ENCODE measurements at regions not wholly inside any gene's neighbourhood (a gene's known extent, or its start where the extent isn't known, plus 50 kb on each side); places are given as distances from the start of the nearest gene placed in this dataset.
"Not testable (repeated sequence)": the region's sequence is repeated elsewhere in the genome, so short reads cannot be mapped to it uniquely, and the experiment has no call there.

GRCh38 chr4:3967204-3967603, 201.0 kb downstream of the ADRA2C start:
- H3K27ac ChIP-seq (ENCODE audit: control insufficient read depth, insufficient read depth, low read length); FAIRE-seq; H3K36me3 ChIP-seq (ENCODE audit: control insufficient read depth in 2 of 2, extremely low read depth in 1 of 2, insufficient read depth in 2 of 2, low read length in 2 of 2); H3K9me1 ChIP-seq (ENCODE audit: control insufficient read depth, extremely low read depth, insufficient read depth, low read length); H3K79me2 ChIP-seq (ENCODE audit: control insufficient read depth, insufficient read depth, low read length); H3K9me3 ChIP-seq (ENCODE audit: control insufficient read depth, low read depth, low read length); DNase-seq (ENCODE audit: low read depth, low spot score); H3K4me3 ChIP-seq (ENCODE audit: control insufficient read depth in 2 of 3, extremely low read depth in 1 of 3, insufficient read depth in 2 of 3, low read depth in 1 of 3, low read length in 3 of 3); H4K20me1 ChIP-seq (ENCODE audit: control insufficient read depth, extremely low read depth, insufficient read depth, low read length); H3K27me3 ChIP-seq (ENCODE audit: control insufficient read depth, extremely low read depth, insufficient read depth, low read length); H3K4me2 ChIP-seq (ENCODE audit: control insufficient read depth, extremely low read depth, insufficient read depth, low read depth, low read length); H3K9ac ChIP-seq (ENCODE audit: control insufficient read depth, extremely low read depth, insufficient read depth, low read length); H3K4me1 ChIP-seq (ENCODE audit: control insufficient read depth, extremely low read depth, insufficient read depth, low read length); H2AFZ ChIP-seq (ENCODE audit: control insufficient read depth, low read length); dilution Hi-C loops (cut with MboI; ENCODE audit: extremely low pct_ligation_motif_present, low sequenced_read_pairs): not testable (repeated sequence)

DNA sequence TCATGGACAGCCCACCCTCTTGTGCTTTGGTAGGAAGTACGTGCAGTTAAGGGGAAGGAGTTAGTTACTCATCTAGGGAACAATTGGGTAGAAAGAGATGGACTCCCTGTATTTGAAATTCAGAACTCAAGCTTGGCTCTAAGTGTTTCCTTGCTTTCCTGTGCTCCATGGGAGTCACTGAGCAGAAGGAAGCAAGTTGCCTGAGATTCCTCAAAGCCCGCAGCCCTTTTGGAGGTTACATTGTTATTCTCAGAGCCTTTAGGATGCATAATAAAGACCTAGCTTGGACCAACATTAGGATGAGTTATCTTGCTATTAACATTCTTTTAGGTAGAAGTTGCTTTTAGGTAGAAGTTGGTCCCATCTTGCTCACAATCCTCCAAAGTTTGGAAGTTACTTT, 206.4 kb downstream of the ADRA2C start:
- dilution Hi-C loops (cut with MboI; ENCODE audit: extremely low pct_ligation_motif_present, low sequenced_read_pairs); H3K9me1 ChIP-seq (ENCODE audit: control insufficient read depth, extremely low read depth, insufficient read depth, low read length); H3K79me2 ChIP-seq (ENCODE audit: control insufficient read depth, insufficient read depth, low read length); H3K27ac ChIP-seq (ENCODE audit: control insufficient read depth, insufficient read depth, low read length); H2AFZ ChIP-seq (ENCODE audit: control insufficient read depth, low read length); H3K4me2 ChIP-seq (ENCODE audit: control insufficient read depth, extremely low read depth, insufficient read depth, low read depth, low read length); H3K4me3 ChIP-seq (ENCODE audit: control insufficient read depth in 2 of 3, extremely low read depth in 1 of 3, insufficient read depth in 2 of 3, low read depth in 1 of 3, low read length in 3 of 3); H3K4me1 ChIP-seq (ENCODE audit: control insufficient read depth, extremely low read depth, insufficient read depth, low read length); H4K20me1 ChIP-seq (ENCODE audit: control insufficient read depth, extremely low read depth, insufficient read depth, low read length); H3K27me3 ChIP-seq (ENCODE audit: control insufficient read depth, extremely low read depth, insufficient read depth, low read length); H3K36me3 ChIP-seq (ENCODE audit: control insufficient read depth in 2 of 2, extremely low read depth in 1 of 2, insufficient read depth in 2 of 2, low read length in 2 of 2); H3K9me3 ChIP-seq (ENCODE audit: control insufficient read depth, low read depth, low read length); H3K9ac ChIP-seq (ENCODE audit: control insufficient read depth, extremely low read depth, insufficient read depth, low read length); DNase-seq (ENCODE audit: low read depth, low spot score); FAIRE-seq: not testable (repeated sequence)

DNA sequence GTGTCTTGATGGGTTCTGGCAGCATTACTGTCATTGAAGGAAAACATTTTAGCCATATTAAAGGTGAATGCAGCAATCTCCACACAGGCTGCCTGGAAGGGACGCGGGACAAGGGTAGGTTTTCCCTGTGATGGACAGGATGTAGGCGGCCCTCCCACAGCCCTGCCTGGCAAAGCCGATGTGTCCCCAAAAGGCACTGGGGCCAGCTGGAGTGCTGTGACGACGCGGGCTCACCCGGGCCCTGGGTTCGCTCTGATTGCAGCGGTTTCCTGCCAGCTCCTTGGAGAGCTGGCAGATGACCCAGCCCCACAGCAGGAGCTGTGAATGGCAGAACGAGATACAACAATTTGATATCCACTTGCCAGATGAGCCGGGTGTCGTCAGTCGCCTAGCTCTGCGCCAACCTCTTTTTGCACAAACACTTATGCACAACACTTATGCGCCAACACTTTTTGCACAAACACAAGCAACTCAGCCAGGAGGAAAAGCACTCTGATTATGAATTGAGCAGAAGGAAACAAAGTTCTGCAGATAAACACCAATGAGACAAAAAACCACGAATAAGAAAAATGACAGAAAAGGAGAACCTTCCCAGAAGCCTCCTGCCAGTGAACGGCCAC, 207.5 kb downstream of the ADRA2C start:
- DNase-seq (ENCODE audit: low read depth, low spot score); H3K4me3 ChIP-seq (ENCODE audit: control insufficient read depth in 2 of 3, extremely low read depth in 1 of 3, insufficient read depth in 2 of 3, low read depth in 1 of 3, low read length in 3 of 3); H4K20me1 ChIP-seq (ENCODE audit: control insufficient read depth, extremely low read depth, insufficient read depth, low read length); H3K36me3 ChIP-seq (ENCODE audit: control insufficient read depth in 2 of 2, extremely low read depth in 1 of 2, insufficient read depth in 2 of 2, low read length in 2 of 2); H3K27me3 ChIP-seq (ENCODE audit: control insufficient read depth, extremely low read depth, insufficient read depth, low read length); H3K9me1 ChIP-seq (ENCODE audit: control insufficient read depth, extremely low read depth, insufficient read depth, low read length); H3K79me2 ChIP-seq (ENCODE audit: control insufficient read depth, insufficient read depth, low read length); H3K4me2 ChIP-seq (ENCODE audit: control insufficient read depth, extremely low read depth, insufficient read depth, low read depth, low read length); H3K9ac ChIP-seq (ENCODE audit: control insufficient read depth, extremely low read depth, insufficient read depth, low read length); dilution Hi-C loops (cut with MboI; ENCODE audit: extremely low pct_ligation_motif_present, low sequenced_read_pairs); FAIRE-seq; H2AFZ ChIP-seq (ENCODE audit: control insufficient read depth, low read length); H3K27ac ChIP-seq (ENCODE audit: control insufficient read depth, insufficient read depth, low read length); H3K4me1 ChIP-seq (ENCODE audit: control insufficient read depth, extremely low read depth, insufficient read depth, low read length); H3K9me3 ChIP-seq (ENCODE audit: control insufficient read depth, low read depth, low read length): not testable (repeated sequence)

GRCh38 chr4:3983518-3984125, 217.4 kb downstream of the ADRA2C start:
- DNase-seq (ENCODE audit: low read depth, low spot score); H3K9me3 ChIP-seq (ENCODE audit: control insufficient read depth, low read depth, low read length); H3K9ac ChIP-seq (ENCODE audit: control insufficient read depth, extremely low read depth, insufficient read depth, low read length); H3K4me3 ChIP-seq (ENCODE audit: control insufficient read depth in 2 of 3, extremely low read depth in 1 of 3, insufficient read depth in 2 of 3, low read depth in 1 of 3, low read length in 3 of 3); H3K36me3 ChIP-seq (ENCODE audit: control insufficient read depth in 2 of 2, extremely low read depth in 1 of 2, insufficient read depth in 2 of 2, low read length in 2 of 2); H3K79me2 ChIP-seq (ENCODE audit: control insufficient read depth, insufficient read depth, low read length); dilution Hi-C loops (cut with MboI; ENCODE audit: extremely low pct_ligation_motif_present, low sequenced_read_pairs); H3K4me2 ChIP-seq (ENCODE audit: control insufficient read depth, extremely low read depth, insufficient read depth, low read depth, low read length); H3K9me1 ChIP-seq (ENCODE audit: control insufficient read depth, extremely low read depth, insufficient read depth, low read length); H2AFZ ChIP-seq (ENCODE audit: control insufficient read depth, low read length); H4K20me1 ChIP-seq (ENCODE audit: control insufficient read depth, extremely low read depth, insufficient read depth, low read length); H3K4me1 ChIP-seq (ENCODE audit: control insufficient read depth, extremely low read depth, insufficient read depth, low read length); H3K27me3 ChIP-seq (ENCODE audit: control insufficient read depth, extremely low read depth, insufficient read depth, low read length); FAIRE-seq; H3K27ac ChIP-seq (ENCODE audit: control insufficient read depth, insufficient read depth, low read length): not testable (repeated sequence)

DNA sequence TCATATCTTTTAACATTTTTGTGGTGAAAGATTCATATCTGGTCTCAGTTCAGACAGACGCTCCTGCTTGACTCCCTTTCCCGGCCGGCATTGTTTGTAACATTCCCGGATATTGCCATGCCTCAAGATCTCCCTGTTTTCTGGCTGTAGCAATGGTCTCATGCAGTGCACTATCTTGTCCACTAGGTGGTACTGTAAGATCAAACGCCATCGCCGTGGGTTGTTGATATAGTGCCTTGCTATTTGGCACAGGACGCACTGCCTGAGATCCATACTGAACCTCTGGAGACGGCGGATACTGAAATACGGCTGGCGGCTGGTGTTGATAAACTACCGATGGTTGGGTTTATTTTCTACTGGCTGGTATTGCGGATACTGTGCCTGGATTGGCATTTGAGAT, 218.6 kb downstream of the ADRA2C start:
- H3K36me3 ChIP-seq (ENCODE audit: control insufficient read depth in 2 of 2, extremely low read depth in 1 of 2, insufficient read depth in 2 of 2, low read length in 2 of 2); H3K79me2 ChIP-seq (ENCODE audit: control insufficient read depth, insufficient read depth, low read length); H3K9me1 ChIP-seq (ENCODE audit: control insufficient read depth, extremely low read depth, insufficient read depth, low read length); H3K9me3 ChIP-seq (ENCODE audit: control insufficient read depth, low read depth, low read length); H4K20me1 ChIP-seq (ENCODE audit: control insufficient read depth, extremely low read depth, insufficient read depth, low read length); H3K4me1 ChIP-seq (ENCODE audit: control insufficient read depth, extremely low read depth, insufficient read depth, low read length); H2AFZ ChIP-seq (ENCODE audit: control insufficient read depth, low read length); H3K4me2 ChIP-seq (ENCODE audit: control insufficient read depth, extremely low read depth, insufficient read depth, low read depth, low read length); dilution Hi-C loops (cut with MboI; ENCODE audit: extremely low pct_ligation_motif_present, low sequenced_read_pairs); H3K27me3 ChIP-seq (ENCODE audit: control insufficient read depth, extremely low read depth, insufficient read depth, low read length); FAIRE-seq; H3K4me3 ChIP-seq (ENCODE audit: control insufficient read depth in 2 of 3, extremely low read depth in 1 of 3, insufficient read depth in 2 of 3, low read depth in 1 of 3, low read length in 3 of 3); H3K27ac ChIP-seq (ENCODE audit: control insufficient read depth, insufficient read depth, low read length); DNase-seq (ENCODE audit: low read depth, low spot score); H3K9ac ChIP-seq (ENCODE audit: control insufficient read depth, extremely low read depth, insufficient read depth, low read length): not testable (repeated sequence)
